K562 (cell line): ENCODE measurements at regions not wholly inside any gene's neighbourhood (a gene's known extent, or its start where the extent isn't known, plus 50 kb on each side); places are given as distances from the start of the nearest gene placed in this dataset.

Source experiments
- BRCA1 ChIP-seq, 2 experiments: fragments of 450-650 bp in 1 of 2; sonication (generic) in 1 of 2; formaldehyde crosslinking in 1 of 2; IDR thresholded peaks; 2 replicates each; pipeline versions ENCODE4 v1.5.0 to v1.6.1; 2017 to 2020; ENCODE audit warnings: mild to moderate bottlenecking in 1 of 2, missing genetic modification reagents in 1 of 2
- CTCF ChIP-seq, 3 experiments: IDR thresholded peaks in 2 of 3; conservative IDR thresholded peaks in 1 of 3; 2 replicates each; pipeline ENCODE4 v1.5.1; 2011 to 2012; ENCODE audit warnings: low read length in 3 of 3, mild to moderate bottlenecking in 3 of 3, control low read depth in 2 of 3, improper control_type of control experiment in 1 of 3, inconsistent platforms in 1 of 3, low read depth in 1 of 3, mixed read lengths in 1 of 3, moderate library complexity in 1 of 3; ENCODE audit not compliant: insufficient read depth in 2 of 3
- DIDO1 ChIP-seq: fragments of 450-650 bp; IDR thresholded peaks from 2 replicates; pipeline ENCODE4 v1.6.1; 2016; ENCODE audit warnings: low read depth, missing biosample characterization, missing genetic modification characterization
- HDAC1 ChIP-seq, 2 experiments: fragments of 450-650 bp; IDR thresholded peaks; 2 replicates each; pipeline ENCODE4 v1.6.1; 2016 to 2017; ENCODE audit warnings: inconsistent platforms in 1 of 2, mild to moderate bottlenecking in 1 of 2, moderate library complexity in 1 of 2
- MAX ChIP-seq: sonication (generic); formaldehyde crosslinking; IDR thresholded peaks from 2 replicates; pipeline ENCODE4 v1.9.0; 2022; ENCODE audit warnings: mild to moderate bottlenecking, missing genetic modification reagents
- MEIS2 ChIP-seq: fragments of 450-650 bp; IDR thresholded peaks from 2 replicates; pipeline ENCODE4 v1.6.1; 2014; ENCODE audit warnings: mild to moderate bottlenecking; ENCODE audit not compliant: partially characterized antibody
- MXI1 ChIP-seq: IDR thresholded peaks from 2 replicates; pipeline ENCODE4 v1.6.1; 2011; ENCODE audit warnings: low read depth, mild to moderate bottlenecking, improper control_type of control experiment, low read length
- POLR2A ChIP-seq: fragments of 450-650 bp; conservative IDR thresholded peaks from 2 replicates; pipeline ENCODE4 v1.6.1; 2016
- TARDBP ChIP-seq: fragments of 450-650 bp; IDR thresholded peaks from 2 replicates; pipeline ENCODE4 v1.6.1; 2016

- no peak for TF ChIP-seq CTCF (IDR thresholded peaks at IDR 0.05 in 2 of 3, conservative IDR thresholded peaks at IDR 0.05 in 1 of 3; ENCODE audit: insufficient read depth in 2 of 3, low read depth in 1 of 3, low read length in 3 of 3)
- no peak for TF ChIP-seq MAX (CRISPR knock-in tag)
- no peak for TF ChIP-seq POLR2A
- no peak for TF ChIP-seq TARDBP
- TF ChIP-seq MEIS2: no peak
- TF ChIP-seq HDAC1 (IDR thresholded peaks at IDR 0.05): no peak
- no peak for TF ChIP-seq MXI1
- TF ChIP-seq DIDO1 (tag): no peak
- no peak for TF ChIP-seq BRCA1 (IDR thresholded peaks at IDR 0.05)
- TF ChIP-seq BRCA1 (CRISPR knock-in tag; IDR thresholded peaks at IDR 0.05): no peak
These were observed 405.4 kb downstream of the SOX2 start for GRCh38 chr3:182117131-182117530.
